Stimulated activated CD4-positive, alpha-beta T cell treated with anti-CD3 and anti-CD28 coated beads, Interleukin-4, amount 100 ng/mL, for 1 hour (primary cell): ENCODE measurements at regions not wholly inside any gene's neighbourhood (a gene's known extent, or its start where the extent isn't known, plus 50 kb on each side); places are given as distances from the start of the nearest gene placed in this dataset.
A peak's percentile ranks its signal among the peaks of the same experiment; 100 is the strongest.

Experiments
- DNase-seq: peaks from one replicate; pipeline ENCODE4 v3.0.0-alpha.2; 2020

DNA sequence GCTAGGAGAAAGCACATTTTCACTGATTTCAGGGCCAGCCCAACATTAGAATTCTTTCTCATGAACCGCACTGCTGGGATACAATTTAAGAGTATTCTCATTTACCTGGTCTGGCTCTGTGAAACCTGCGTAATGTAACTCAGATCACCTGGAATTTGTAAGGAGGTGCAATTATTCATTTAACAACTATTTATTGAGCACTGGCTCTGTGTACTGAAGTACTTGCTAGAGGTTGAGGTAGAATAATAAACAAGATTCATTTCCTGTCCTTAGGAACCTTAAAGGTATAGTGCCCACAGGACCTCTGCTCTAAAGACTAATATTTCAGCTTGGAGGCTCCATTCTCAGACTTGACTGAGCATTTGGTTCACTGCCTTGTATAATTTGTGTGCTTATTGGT, 242.2 kb upstream of the ZPLD1 start:
- DNase-seq = no peak

GRCh38 chr3:102193255-102193654, 241.6 kb upstream of the ZPLD1 start:
- DNase-seq = no peak

DNA sequence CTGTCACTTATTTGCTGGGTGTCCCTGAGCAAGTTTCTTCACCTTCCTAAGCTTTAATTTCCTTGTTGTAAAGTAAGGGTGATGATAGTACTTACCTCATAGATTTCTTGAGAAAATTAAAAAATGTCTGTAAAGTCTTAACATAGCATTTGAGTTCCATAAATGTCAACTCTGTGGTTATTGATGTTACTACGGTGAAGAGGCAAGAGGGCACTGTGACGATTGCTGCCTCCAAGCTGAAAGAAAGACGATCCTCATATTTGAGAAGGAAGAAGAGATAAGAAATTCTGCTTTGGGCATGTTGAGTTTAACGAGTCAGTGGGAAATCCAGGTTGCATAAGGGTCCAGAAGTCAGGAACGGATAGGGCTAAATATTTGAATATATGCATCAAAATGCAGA, 240.8 kb upstream of the ZPLD1 start:
- DNase-seq = no peak

- no peak for DNase-seq
Observed at GRCh38 chr3:102194760-102195159, 240.1 kb upstream of the ZPLD1 start.

GRCh38 chr3:102195198-102195948, 239.4 kb upstream of the ZPLD1 start:
- DNase-seq = no peak

GRCh38 chr3:102200126-102200525, 234.7 kb upstream of the ZPLD1 start:
- DNase-seq = no peak

DNA sequence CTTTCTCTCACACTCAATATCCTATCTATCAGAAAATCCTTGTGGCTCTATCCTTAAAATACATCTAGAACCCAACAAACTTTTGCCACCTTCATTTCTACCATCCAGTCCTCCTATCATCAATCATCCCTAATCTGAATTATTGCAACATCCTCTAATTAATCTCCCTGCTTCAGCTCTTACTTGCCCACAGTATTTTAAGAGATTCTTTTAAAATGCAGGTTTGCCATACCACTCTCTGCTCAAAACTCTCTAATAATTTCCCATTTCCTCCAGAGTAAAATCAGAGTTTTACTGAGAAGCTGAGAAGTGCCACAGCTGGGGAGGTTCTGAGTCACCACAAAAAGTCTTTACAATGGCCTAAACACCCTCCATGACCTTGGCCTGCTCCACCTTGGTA, 234.3 kb upstream of the ZPLD1 start:
- no peak for DNase-seq

DNA sequence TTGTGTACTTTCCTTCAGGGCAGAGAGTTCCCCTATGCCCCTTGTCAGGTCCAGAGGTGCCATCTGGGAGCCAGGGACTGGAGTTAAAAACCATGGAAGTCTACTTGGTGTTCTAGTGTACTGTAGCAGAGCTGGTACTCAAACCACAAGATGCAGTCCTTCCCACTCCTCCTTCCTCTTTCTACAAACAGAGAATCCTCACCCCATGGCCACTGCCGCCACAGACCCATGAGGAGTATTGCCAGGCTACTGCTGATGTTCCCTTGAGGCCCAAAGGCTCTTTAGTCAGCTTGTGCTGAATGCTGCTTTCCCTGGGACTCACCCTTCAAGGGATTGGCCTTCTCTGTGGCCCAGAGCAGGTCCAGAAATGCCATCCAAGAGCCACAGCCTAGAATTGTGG, 229.2 kb upstream of the ZPLD1 start:
- DNase-seq = no peak

DNA sequence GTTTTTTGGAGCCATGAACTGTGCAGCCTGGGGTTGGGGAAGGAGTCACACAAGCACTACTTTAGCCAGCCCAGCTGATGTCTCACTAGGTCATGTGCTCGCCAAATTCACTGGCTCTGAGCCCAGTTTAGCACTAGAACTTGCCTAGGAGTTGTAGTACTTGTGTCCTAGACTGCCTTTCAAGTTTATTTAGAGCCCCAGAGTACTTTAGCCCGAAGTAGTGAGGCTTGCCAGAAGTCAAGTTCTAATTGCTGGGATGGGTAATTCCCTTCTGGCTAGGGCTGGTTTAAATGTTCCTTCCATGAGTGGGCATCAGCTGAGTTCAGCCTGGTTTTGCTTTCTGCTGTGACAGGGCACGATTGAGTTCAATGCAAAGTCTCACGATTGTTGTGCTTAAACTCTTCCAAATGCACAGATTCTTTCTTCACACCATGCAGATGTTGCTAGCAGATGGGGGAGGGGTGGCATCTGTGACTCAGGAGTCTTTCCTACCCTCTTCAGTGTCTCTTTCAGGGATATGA, 228.2 kb upstream of the ZPLD1 start:
- no peak for DNase-seq

- DNase-seq = no peak
Observed at GRCh38 chr3:102207151-102207571, 227.7 kb upstream of the ZPLD1 start.

DNA sequence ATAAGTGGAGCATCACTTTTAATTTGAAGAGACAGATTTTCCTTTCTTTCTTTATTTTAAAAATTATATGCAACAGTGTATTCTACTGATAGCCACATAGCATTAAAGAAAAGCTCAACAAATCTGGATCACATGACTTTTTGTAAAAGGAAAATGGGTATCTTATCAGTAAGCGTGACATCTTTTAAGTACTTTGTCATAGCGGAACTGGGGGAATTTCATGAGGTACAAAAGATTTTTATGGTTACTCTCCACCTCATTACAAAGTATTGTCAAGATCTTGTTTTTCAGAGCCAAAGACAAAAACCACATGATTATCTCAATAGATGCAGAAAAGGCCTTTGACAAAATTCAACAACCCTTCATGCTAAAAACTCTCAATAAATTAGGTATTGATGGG, 219.6 kb upstream of the ZPLD1 start:
- no peak for DNase-seq

- no peak for DNase-seq
Observed at GRCh38 chr3:102223132-102223531, 211.7 kb upstream of the ZPLD1 start.

- DNase-seq = no peak
Observed at GRCh38 chr3:102224171-102224570, 210.6 kb upstream of the ZPLD1 start.

- no peak for DNase-seq
Observed at GRCh38 chr3:102225005-102225404, 209.8 kb upstream of the ZPLD1 start.

GRCh38 chr3:102225407-102226132, 209.2 kb upstream of the ZPLD1 start:
- DNase-seq = no peak

- no peak for DNase-seq
Observed at GRCh38 chr3:102226463-102226862, 208.4 kb upstream of the ZPLD1 start.

DNA sequence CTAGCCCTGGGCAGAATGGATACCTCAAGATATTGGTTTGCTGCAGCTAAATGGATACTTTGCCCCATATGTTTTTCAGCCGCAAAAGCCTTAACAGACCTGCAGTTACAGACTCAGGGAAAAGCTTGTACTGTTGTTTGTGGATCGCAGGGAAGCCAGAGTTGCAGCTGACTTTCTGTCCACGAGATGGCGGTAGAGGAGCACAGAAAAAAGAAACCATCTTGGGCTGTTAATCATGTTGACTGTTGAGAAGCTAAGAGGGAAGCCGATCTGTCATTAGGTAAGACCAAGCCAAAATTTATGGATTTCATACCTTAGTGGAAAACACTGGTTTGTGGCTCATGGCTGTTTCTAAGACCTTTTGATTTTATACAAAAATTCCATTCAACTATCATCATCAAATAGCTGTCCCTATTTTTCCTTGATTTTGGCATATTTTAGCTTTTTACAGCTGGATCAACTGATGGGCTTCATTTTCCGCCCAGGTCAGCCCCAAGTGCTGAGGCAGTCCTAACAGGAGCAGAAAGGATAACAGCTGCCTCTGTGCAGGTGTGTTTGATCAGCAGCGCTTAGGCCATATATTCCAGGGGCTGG, 205.7 kb upstream of the ZPLD1 start:
- DNase-seq = peak; percentile 69

GRCh38 chr3:102230057-102230456, 204.8 kb upstream of the ZPLD1 start:
- DNase-seq = no peak

DNA sequence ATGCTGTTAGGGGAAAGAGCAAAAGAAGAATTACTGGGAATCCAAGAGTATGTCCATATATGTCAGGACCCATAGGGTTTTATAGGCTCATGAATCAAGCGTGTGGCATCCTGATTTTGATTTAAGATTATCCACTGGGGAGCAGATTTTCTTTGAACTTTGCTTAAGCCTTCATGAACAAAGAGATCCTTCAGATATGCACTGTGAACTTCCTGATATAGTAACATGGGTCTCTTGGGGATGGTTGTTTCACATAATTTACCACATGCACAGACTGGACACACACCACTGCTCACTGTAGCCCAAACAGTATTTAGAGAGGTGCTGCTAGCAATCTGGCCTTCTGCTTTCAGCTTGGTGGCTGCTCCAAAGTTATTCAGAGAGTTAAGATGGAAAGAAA, 200.9 kb upstream of the ZPLD1 start:
- DNase-seq = no peak

DNA sequence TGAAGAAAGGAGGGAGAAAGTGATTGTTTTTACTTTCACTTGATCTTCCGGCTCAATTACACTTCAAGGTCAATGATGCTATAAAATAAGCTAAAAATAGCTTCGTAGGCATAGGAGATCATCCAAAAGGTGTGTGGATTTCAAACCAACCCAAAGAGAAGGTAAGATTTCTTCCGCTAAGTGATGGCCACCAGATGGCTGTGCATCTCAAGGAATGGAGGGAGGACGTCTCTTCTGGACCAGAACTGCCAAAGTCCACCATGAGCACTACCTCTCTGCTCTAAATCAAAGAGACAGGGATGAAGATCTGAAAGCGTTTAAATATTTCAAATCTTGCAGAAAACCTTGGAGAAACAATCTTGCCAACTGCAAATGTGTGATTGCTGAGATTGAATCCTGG, 199.1 kb upstream of the ZPLD1 start:
- no peak for DNase-seq

- no peak for DNase-seq
Observed at GRCh38 chr3:102237181-102237580, 197.6 kb upstream of the ZPLD1 start.

DNA sequence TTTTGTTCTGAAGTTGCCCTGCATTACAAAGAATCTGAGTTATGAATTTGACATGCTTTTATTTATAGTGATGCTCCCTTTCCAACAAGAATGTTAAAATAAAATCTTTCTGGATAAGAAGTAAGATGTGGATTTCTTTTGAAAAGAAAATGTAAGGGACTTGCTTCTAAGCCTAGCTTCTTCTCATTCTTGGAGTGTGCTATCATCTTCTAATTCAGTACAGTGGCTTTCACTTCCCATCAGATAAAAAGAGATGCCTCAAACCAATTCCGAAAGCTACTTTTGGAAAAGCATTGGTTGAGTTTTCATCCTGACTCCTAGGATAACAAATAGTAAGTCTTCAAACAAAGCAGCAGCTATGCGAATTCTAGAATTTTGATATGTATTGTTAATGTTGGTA, 197.0 kb upstream of the ZPLD1 start:
- no peak for DNase-seq

- no peak for DNase-seq
Observed at GRCh38 chr3:102238362-102238761, 196.5 kb upstream of the ZPLD1 start.

DNA sequence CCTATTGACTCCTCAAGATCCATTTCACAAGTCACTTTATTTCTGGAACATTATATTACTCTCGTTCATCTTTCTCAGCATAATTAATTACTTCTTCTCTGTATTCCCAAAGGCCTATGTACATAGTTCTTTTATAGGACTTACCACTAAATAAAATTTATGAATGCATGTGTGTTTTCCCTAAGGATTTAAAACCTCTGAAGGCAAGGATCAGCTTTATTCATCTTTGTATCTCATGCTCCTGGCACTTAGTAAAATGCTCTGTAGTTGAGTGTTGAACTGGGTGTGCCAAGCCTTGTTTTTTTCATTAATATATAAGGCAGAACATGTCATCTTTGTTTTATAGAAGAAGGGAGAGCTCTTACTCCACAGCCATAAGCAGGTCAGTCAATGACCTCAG, 194.1 kb upstream of the ZPLD1 start:
- no peak for DNase-seq
